CD14-positive monocyte (primary cell): ENCODE measurements at regions not wholly inside any gene's neighbourhood (a gene's known extent, or its start where the extent isn't known, plus 50 kb on each side); places are given as distances from the start of the nearest gene placed in this dataset.

Experiments used
- DNase-seq, 3 donors: peaks; one replicate each; pipeline ENCODE4 v3.0.0-alpha.2; 2011 to 2022
- H2AFZ ChIP-seq: 2 replicates; pipeline ENCODE4 v1.6.0; 2012; ENCODE audit warnings: mild to moderate bottlenecking, low read depth, low read length, inconsistent platforms; ENCODE audit not compliant: insufficient read depth, poor library complexity, severe bottlenecking
- H3K27ac ChIP-seq, 2 donors: 1 replicate in 1 of 2; 2 replicates in 1 of 2; pipeline ENCODE4 v1.5.1; 2012 to 2013; ENCODE audit warnings: low read length in 2 of 2, control low read depth in 1 of 2, inconsistent platforms in 1 of 2, low read depth in 1 of 2, mild to moderate bottlenecking in 1 of 2
- H3K27me3 ChIP-seq, 2 donors: one replicate each; pipeline versions ENCODE4 v1.6.0 to v1.6.1; 2011 to 2013; ENCODE audit warnings: low read length in 2 of 2; ENCODE audit not compliant: control insufficient read depth in 2 of 2, insufficient read depth in 2 of 2
- H3K36me3 ChIP-seq, 2 donors: replicated peaks in 1 of 2; 1 replicate in 1 of 2; 2 replicates in 1 of 2; pipeline versions ENCODE4 v1.5.1 to v1.6.1; 2012 to 2013; ENCODE audit warnings: low read length in 2 of 2, control low read depth in 1 of 2, inconsistent platforms in 1 of 2, mild to moderate bottlenecking in 1 of 2; ENCODE audit not compliant: insufficient read depth in 2 of 2, control insufficient read depth in 1 of 2
- H3K4me1 ChIP-seq, 2 donors: 1 replicate in 1 of 2; 2 replicates in 1 of 2; pipeline versions ENCODE4 v1.5.1 to v1.6.1; 2012 to 2013; ENCODE audit warnings: low read length in 2 of 2, control low read depth in 1 of 2, inconsistent platforms in 1 of 2, mild to moderate bottlenecking in 1 of 2, moderate library complexity in 1 of 2; ENCODE audit not compliant: insufficient read depth in 2 of 2, control insufficient read depth in 1 of 2
- H3K4me2 ChIP-seq: replicated peaks from 2 replicates; pipeline ENCODE3; 2012; ENCODE audit warnings: low read length, moderate library complexity, mild to moderate bottlenecking; ENCODE audit not compliant: poor library complexity, severe bottlenecking; ENCODE audit errors: extremely low read depth
- H3K4me3 ChIP-seq, 3 experiments: fragments of 200-600 bp in 1 of 3; sonication (generic) in 1 of 3; replicated peaks in 1 of 3; 1 replicate in 2 of 3; 2 replicates in 1 of 3; pipeline ENCODE4 v1.5.1; 2011 to 2013; ENCODE audit warnings: low read length in 3 of 3, mild to moderate bottlenecking in 3 of 3, control low read depth in 2 of 3, low read depth in 2 of 3, inconsistent platforms in 1 of 3, moderate library complexity in 1 of 3
- H3K79me2 ChIP-seq: 2 replicates; pipeline ENCODE4 v1.6.0; 2012; ENCODE audit warnings: mild to moderate bottlenecking, control low read depth, inconsistent platforms, low read length, moderate library complexity; ENCODE audit not compliant: insufficient read depth
- H3K9ac ChIP-seq: 2 replicates; pipeline ENCODE4 v1.6.0; 2017; ENCODE audit warnings: low read length, mild to moderate bottlenecking; ENCODE audit not compliant: insufficient read depth, poor library complexity, severe bottlenecking
- H3K9me3 ChIP-seq, 2 donors: replicated peaks in 1 of 2; 1 replicate in 1 of 2; 2 replicates in 1 of 2; pipeline versions ENCODE4 v1.5.1 to v1.6.1; 2012 to 2013; ENCODE audit warnings: low read length in 2 of 2, control low read depth in 1 of 2; ENCODE audit not compliant: control insufficient read depth in 1 of 2, insufficient read depth in 1 of 2
- H4K20me1 ChIP-seq: 2 replicates; pipeline ENCODE4 v1.6.0; 2012; ENCODE audit warnings: mild to moderate bottlenecking, low read length, control low read depth, moderate library complexity; ENCODE audit not compliant: insufficient read depth
- H3K27ac Mint-ChIP-seq, 7 donors: one replicate each; pipeline ENCODE4 v1.8.0; 2020; ENCODE audit warnings: mild to moderate bottlenecking in 7 of 7, mixed read lengths in 7 of 7, moderate library complexity in 6 of 7, inconsistent platforms in 2 of 7
- H3K27me3 Mint-ChIP-seq, 3 donors: one replicate each; pipeline ENCODE4 v1.8.0; 2021 to 2022; ENCODE audit warnings: low read depth in 3 of 3, mild to moderate bottlenecking in 3 of 3, mixed read lengths in 3 of 3, moderate library complexity in 3 of 3, inconsistent platforms in 1 of 3
- H3K36me3 Mint-ChIP-seq, 2 donors: one replicate each; pipeline ENCODE4 v1.8.0; 2020; ENCODE audit warnings: mixed read lengths in 2 of 2, inconsistent platforms in 1 of 2, mild to moderate bottlenecking in 1 of 2
- H3K4me1 Mint-ChIP-seq: one replicate; pipeline ENCODE4 v1.8.0; 2020; ENCODE audit warnings: mild to moderate bottlenecking, mixed read lengths
- H3K4me3 Mint-ChIP-seq, 2 donors: one replicate each; pipeline ENCODE4 v1.8.0; 2020; ENCODE audit warnings: mild to moderate bottlenecking in 2 of 2, mixed read lengths in 2 of 2, moderate library complexity in 1 of 2
- H3K9me3 Mint-ChIP-seq, 7 donors: one replicate each; pipeline ENCODE4 v1.8.0; 2020 to 2022; ENCODE audit warnings: mixed read lengths in 7 of 7, mild to moderate bottlenecking in 6 of 7, moderate library complexity in 6 of 7, inconsistent platforms in 2 of 7
- CTCF ChIP-seq: fragments of 200-600 bp; IDR thresholded peaks from one replicate; pipeline ENCODE4 v1.8.0; 2022; ENCODE audit warnings: antibody characterized with exemption, mild to moderate bottlenecking
- WGBS: methylation state at CpG from one replicate; pipeline ENCODE4 v1.1.5; 2013; ENCODE audit warnings: missing lambda C conversion rate; ENCODE audit not compliant: insufficient coverage; 5-methylcytosine and 5-hydroxymethylcytosine counted together
- intact Hi-C, 2 donors: fragments of 100-400 bp; cut with micrococcal nuclease; formaldehyde crosslinking; loops; one replicate each; pipeline versions ENCODE4 v1.15.0 to v1.15.1; 2023

GRCh38 chr2:128748835-128749605, 430.4 kb upstream of the HS6ST1 start:
- peaks cover 10% of the 10 kb centered on the region for H3K4me1 Mint-ChIP-seq
- no peaks in the 10 kb centered on the region for H3K36me3 ChIP-seq
- no peaks in the 10 kb centered on the region for H3K79me2 ChIP-seq
- no peaks in the 10 kb centered on the region for H3K27me3 ChIP-seq
- no peak for TF ChIP-seq CTCF
- no peaks in the 10 kb centered on the region for H3K9me3 ChIP-seq
- DNase-seq: no peak
- H3K9ac ChIP-seq: no peak overlapping the region
- intact Hi-C loops: no loop called here
- no peak overlapping the region for H3K4me3 ChIP-seq
- 97% methylated on average over 5 of the region's 9 CpGs for WGBS
- H2AFZ ChIP-seq: no peak overlapping the region
- no peak overlapping the region for H3K27ac ChIP-seq
- no peak overlapping the region for H3K27ac Mint-ChIP-seq
- peaks cover 3 to 8% (median 5%) of the 10 kb centered on the region in 3 donors for H3K27me3 Mint-ChIP-seq
- H3K36me3 Mint-ChIP-seq: no peaks in the 10 kb centered on the region
- H4K20me1 ChIP-seq: no peaks in the 10 kb centered on the region
- no peaks in the 10 kb centered on the region for H3K9me3 Mint-ChIP-seq
- no peak overlapping the region for H3K4me2 ChIP-seq
- H3K4me3 Mint-ChIP-seq: no peak overlapping the region
- H3K4me1 ChIP-seq: peaks cover 0 to 3% of the 10 kb centered on the region in 2 donors

DNA sequence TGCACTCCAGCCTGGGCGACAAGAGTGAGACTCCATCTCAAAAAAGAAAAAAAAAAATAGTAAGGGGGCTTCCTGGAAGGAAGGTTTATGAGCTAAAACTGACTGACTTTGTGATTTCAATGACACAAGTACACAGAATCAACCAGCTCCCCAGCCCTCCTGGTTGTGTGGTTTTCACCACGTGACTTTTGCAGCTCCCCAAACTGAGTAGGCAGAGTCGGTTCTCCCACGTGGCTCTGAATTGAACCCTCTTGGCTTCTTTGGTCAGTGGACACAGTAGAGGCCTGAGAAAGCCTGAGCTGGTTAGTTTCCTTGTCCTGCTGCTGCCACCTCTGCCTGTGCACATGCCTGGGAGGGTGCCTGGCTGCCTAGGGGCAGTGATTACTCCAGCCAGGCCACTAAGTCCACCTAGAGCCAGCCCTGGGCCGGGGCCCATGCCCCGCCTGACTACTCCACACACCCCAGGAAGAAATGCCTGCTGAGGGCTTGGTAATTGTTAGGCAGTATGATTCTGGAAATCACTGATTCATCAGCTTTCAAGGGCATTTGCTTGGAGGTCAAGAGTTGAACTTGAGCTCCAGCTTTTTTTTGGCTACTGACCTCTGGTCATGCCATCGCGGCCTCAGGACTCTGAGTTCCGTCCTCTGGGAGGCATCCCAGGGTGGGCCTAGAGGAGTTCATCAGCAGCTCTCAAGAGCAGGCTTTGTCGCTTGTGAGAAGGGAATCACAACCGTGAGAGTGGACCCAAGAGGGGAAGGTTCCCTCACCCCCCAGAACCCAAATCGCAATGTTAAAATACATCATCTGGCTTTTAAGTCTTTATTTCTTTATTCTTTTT, 431.9 kb upstream of the HS6ST1 start:
- no peaks in the 10 kb centered on the region for H3K36me3 Mint-ChIP-seq
- Histone ChIP-seq H3K9ac (no peak overlapping the region), H3K4me3 (no peak overlapping the region), H3K9me3 (no peaks in the 10 kb centered on the region), H3K27ac (no peak overlapping the region), H3K79me2 (no peaks in the 10 kb centered on the region), H3K4me1 (peaks cover 4 to 8% of the 10 kb centered on the region in 2 donors), H3K4me2 (no peak overlapping the region), H2AFZ (no peak overlapping the region), H3K36me3 (no peaks in the 10 kb centered on the region), H3K27me3 (no peaks in the 10 kb centered on the region), H4K20me1 (no peaks in the 10 kb centered on the region)
- TF ChIP-seq CTCF: no peak
- no peak for DNase-seq
- intact Hi-C loops: loop anchor here (10.0 kb wide), 2 partner anchors 426 to 436 kb away; partner anchors contain the start of gene HS6ST1 (in 1 of the 2)
- no peaks in the 10 kb centered on the region for H3K9me3 Mint-ChIP-seq
- H3K4me1 Mint-ChIP-seq: peaks cover 18% of the 10 kb centered on the region
- peaks cover 3 to 10% (median 5%) of the 10 kb centered on the region in 3 donors for H3K27me3 Mint-ChIP-seq
- WGBS: 60% methylated on average over 6 of the region's 12 CpGs
- H3K27ac Mint-ChIP-seq: no peak overlapping the region
- no peak overlapping the region for H3K4me3 Mint-ChIP-seq
